SK-N-SH (cell line): ENCODE measurements at regions not wholly inside any gene's neighbourhood (a gene's known extent, or its start where the extent isn't known, plus 50 kb on each side); places are given as distances from the start of the nearest gene placed in this dataset.

Experiments used
- CTCF ChIA-PET: fragments of 300-600, 350-600 bp; formaldehyde crosslinking; extraction: SDS; loops from one replicate; lab custom pipeline; 2021; lab: Yijun Ruan, JAX
- POLR2A ChIA-PET: fragments of 350-600 bp; sonication (Branson Sonifier 250); formaldehyde crosslinking; extraction: SDS; loops from one replicate; lab custom pipeline; 2020; ENCODE audit warnings: antibody characterized with exemption, inconsistent platforms; lab: Yijun Ruan, JAX
- DNase-seq: peaks from one replicate; pipeline ENCODE4 v3.0.0; 2012
- H2AFZ ChIP-seq: fragments of 200-600 bp; sonication (generic); 2 replicates; pipeline ENCODE4 v1.8.1; 2016; ENCODE audit warnings: antibody characterized with exemption, mild to moderate bottlenecking, low read depth
- H3F3A ChIP-seq: fragments of 200-600 bp; sonication (generic); replicated peaks from 2 replicates; pipeline ENCODE3; 2016; ENCODE audit warnings: antibody characterized with exemption, mild to moderate bottlenecking; ENCODE audit not compliant: insufficient read depth
- H3K27ac ChIP-seq, 2 experiments: fragments of 200-500 bp in 1 of 2; fragments of 200-600 bp in 1 of 2; sonication (Bioruptor generic) in 1 of 2; sonication (generic), shearing (Covaris generic) in 1 of 2; 2 replicates each; pipeline versions ENCODE4 v1.5.1 to v1.6.1; 2014 to 2016; ENCODE audit warnings: low read depth in 2 of 2, inconsistent platforms in 1 of 2, low read length in 1 of 2, mild to moderate bottlenecking in 1 of 2, mixed read lengths in 1 of 2
- H3K27me3 ChIP-seq: fragments of 200-600 bp; sonication (generic), shearing (Covaris generic); 2 replicates; pipeline ENCODE4 v1.6.1; 2016; ENCODE audit warnings: mixed run types; ENCODE audit not compliant: insufficient read depth
- H3K36me3 ChIP-seq, 2 experiments: fragments of 200-500 bp in 1 of 2; fragments of 200-600 bp in 1 of 2; sonication (Bioruptor generic) in 1 of 2; sonication (generic) in 1 of 2; replicated peaks in 1 of 2; 2 replicates each; pipeline versions ENCODE3 to v1.5.1; 2014 to 2016; ENCODE audit warnings: low read length in 1 of 2, mild to moderate bottlenecking in 1 of 2; ENCODE audit not compliant: insufficient read depth in 2 of 2, control insufficient read depth in 1 of 2
- H3K4me1 ChIP-seq, 2 experiments: fragments of 200-500 bp in 1 of 2; fragments of 200-600 bp in 1 of 2; sonication (Bioruptor generic) in 1 of 2; sonication (generic), shearing (Covaris generic) in 1 of 2; 2 replicates each; pipeline versions ENCODE4 v1.5.1 to v1.6.1; 2014 to 2016; ENCODE audit warnings: low read depth in 1 of 2, low read length in 1 of 2, mixed run types in 1 of 2; ENCODE audit not compliant: insufficient read depth in 2 of 2, control insufficient read depth in 1 of 2
- H3K4me2 ChIP-seq: fragments of 200-600 bp; sonication (generic), shearing (Covaris generic); 2 replicates; pipeline ENCODE4 v1.6.1; 2017; ENCODE audit warnings: mixed run types
- H3K4me3 ChIP-seq, 2 experiments: fragments of 200-500 bp in 1 of 2; fragments of 200-600 bp in 1 of 2; sonication (Bioruptor generic) in 1 of 2; sonication (generic), shearing (Covaris generic) in 1 of 2; 2 replicates each; pipeline versions ENCODE4 v1.5.1 to v1.8.1; 2014 to 2016; ENCODE audit warnings: low read depth in 2 of 2, inconsistent platforms in 1 of 2, low read length in 1 of 2, mild to moderate bottlenecking in 1 of 2, mixed read lengths in 1 of 2, moderate library complexity in 1 of 2
- H3K79me2 ChIP-seq: fragments of 200-600 bp; sonication (generic); 2 replicates; pipeline ENCODE4 v1.8.1; 2017; ENCODE audit warnings: mild to moderate bottlenecking; ENCODE audit not compliant: insufficient read depth
- H3K9ac ChIP-seq: fragments of 200-600 bp; sonication (generic); 2 replicates; pipeline ENCODE4 v1.6.1; 2017; ENCODE audit warnings: mixed run types
- H3K9me2 ChIP-seq: fragments of 200-600 bp; sonication (generic); 2 replicates; pipeline ENCODE4 v1.6.1; 2017; ENCODE audit warnings: mixed run types
- H3K9me3 ChIP-seq: fragments of 200-600 bp; sonication (generic); 2 replicates; pipeline ENCODE4 v1.6.1; 2017; ENCODE audit warnings: mixed run types, mild to moderate bottlenecking, moderate library complexity
- H4K20me1 ChIP-seq: fragments of 200-600 bp; sonication (generic); 2 replicates; pipeline ENCODE4 v1.6.1; 2017; ENCODE audit warnings: mild to moderate bottlenecking, mixed run types; ENCODE audit not compliant: insufficient read depth
- CHD2 ChIP-seq: fragments of 150-350 bp; IDR thresholded peaks from 2 replicates; pipeline ENCODE4 v1.6.1; 2018; ENCODE audit warnings: low read length; ENCODE audit not compliant: partially characterized antibody
- CTCF ChIP-seq: fragments of 200-600 bp; sonication (generic); IDR thresholded peaks from 2 replicates; pipeline ENCODE4 v1.6.1; 2017; ENCODE audit warnings: antibody characterized with exemption, mild to moderate bottlenecking, moderate library complexity
- EP300 ChIP-seq, 2 experiments: IDR thresholded peaks; 2 replicates each; pipeline versions ENCODE4 v1.4.0 to v1.6.1; 2012; ENCODE audit warnings: borderline replicate concordance in 1 of 2, low read depth in 1 of 2, low read length in 1 of 2
- EZH2phosphoT487 ChIP-seq: fragments of 200-600 bp; sonication (generic); IDR thresholded peaks from 2 replicates; pipeline ENCODE4 v1.6.1; 2017; ENCODE audit warnings: low read depth, mixed run types, mild to moderate bottlenecking, antibody characterized with exemption, moderate library complexity, borderline replicate concordance
- FOXJ3 ChIP-seq: sonication (generic); formaldehyde crosslinking; IDR thresholded peaks from 2 replicates; pipeline ENCODE4 v1.5.1; 2020; ENCODE audit warnings: mild to moderate bottlenecking, missing genetic modification reagents
- FOXM1 ChIP-seq: IDR thresholded peaks from 2 replicates; pipeline ENCODE4 v1.4.0; 2012; ENCODE audit warnings: low read depth, mild to moderate bottlenecking
- GATA2 ChIP-seq: sonication (generic); formaldehyde crosslinking; IDR thresholded peaks from 2 replicates; pipeline ENCODE4 v1.5.0; 2020; ENCODE audit warnings: mild to moderate bottlenecking, missing genetic modification reagents
- IRF3 ChIP-seq: fragments of 150-350 bp; IDR thresholded peaks from 2 replicates; pipeline ENCODE4 v1.6.1; 2016; ENCODE audit warnings: mild to moderate bottlenecking, low read depth, low read length
- JUND ChIP-seq: IDR thresholded peaks from 2 replicates; pipeline ENCODE4 v1.4.0; 2012
- MEF2A ChIP-seq: IDR thresholded peaks from 2 replicates; pipeline ENCODE4 v1.4.0; 2012; ENCODE audit warnings: low read depth, borderline replicate concordance
- NFIC ChIP-seq: IDR thresholded peaks from 2 replicates; pipeline ENCODE4 v1.4.0; 2012; ENCODE audit warnings: borderline replicate concordance
- NRF1 ChIP-seq: IDR thresholded peaks from 2 replicates; pipeline ENCODE4 v1.6.1; 2012; ENCODE audit warnings: low read depth, mild to moderate bottlenecking, low read length
- POLR2AphosphoS5 ChIP-seq: IDR thresholded peaks from 2 replicates; pipeline ENCODE4 v1.6.1; 2012; ENCODE audit warnings: low read depth, low read length
- RAD21 ChIP-seq: IDR thresholded peaks from 2 replicates; pipeline ENCODE4 v1.6.1; 2012; ENCODE audit warnings: mild to moderate bottlenecking, low read length
- RCOR1 ChIP-seq: fragments of 150-350 bp; IDR thresholded peaks from 2 replicates; pipeline ENCODE4 v1.6.1; 2017; ENCODE audit warnings: antibody characterized with exemption, low read length
- RXRA ChIP-seq: IDR thresholded peaks from 2 replicates; pipeline ENCODE4 v1.4.0; 2012; ENCODE audit warnings: low read depth, mild to moderate bottlenecking, borderline replicate concordance
- SIN3A ChIP-seq: IDR thresholded peaks from 2 replicates; pipeline ENCODE4 v1.6.1; 2012; ENCODE audit warnings: low read depth, mild to moderate bottlenecking, low read length, moderate library complexity, borderline replicate concordance
- TAF1 ChIP-seq: IDR thresholded peaks from 2 replicates; pipeline ENCODE4 v1.6.1; 2012; ENCODE audit warnings: low read depth, mild to moderate bottlenecking, low read length, moderate library complexity, borderline replicate concordance
- TCF12 ChIP-seq: IDR thresholded peaks from 2 replicates; pipeline ENCODE4 v1.4.0; 2012
- TEAD4 ChIP-seq: IDR thresholded peaks from 2 replicates; pipeline ENCODE4 v1.4.0; 2012; ENCODE audit warnings: mild to moderate bottlenecking, borderline replicate concordance; ENCODE audit not compliant: insufficient read depth
- USF1 ChIP-seq: IDR thresholded peaks from 2 replicates; pipeline ENCODE4 v1.4.0; 2012; ENCODE audit warnings: low read depth, borderline replicate concordance
- YY1 ChIP-seq: IDR thresholded peaks from 2 replicates; pipeline ENCODE4 v1.4.0; 2012; ENCODE audit warnings: low read depth, mild to moderate bottlenecking
- ZBTB33 ChIP-seq: IDR thresholded peaks from 2 replicates; pipeline ENCODE4 v1.4.0; 2012; ENCODE audit warnings: low read depth, borderline replicate concordance
- WGBS: methylation state at CpG from one replicate; pipeline ENCODE4 v1.1.6; 2017; ENCODE audit warnings: low lambda C conversion rate; 5-methylcytosine and 5-hydroxymethylcytosine counted together

- H3K4me1 ChIP-seq: peaks cover 0 to 19% of the 10 kb centered on the region in 2 experiments; a peak in 2 of 4 replicates
- no peaks in the 10 kb centered on the region for H4K20me1 ChIP-seq
- WGBS: 5% methylated on average over 3 of the region's 3 CpGs
- TF ChIP-seq NRF1 (no peak), USF1 (no peak), EZH2phosphoT487 (no peak), CHD2 (peak; percentile 39), JUND (no peak), NFIC (peak; percentile 33; the same call in 1 of the 2 replicates), RCOR1 (peak; percentile 78), TAF1 (no peak), EP300 (IDR thresholded peaks at IDR 0.05; ENCODE audit: borderline replicate concordance in 1 of 2, low read depth in 1 of 2, low read length in 1 of 2) (peak; percentile 33 to 85; a peak in 2 of 4 replicates), POLR2AphosphoS5 (no peak), YY1 (no peak), ZBTB33 (no peak), FOXM1 (no peak), MEF2A (no peak), CTCF (no peak), IRF3 (no peak), RXRA (no peak), RAD21 (peak; percentile 31), SIN3A (no peak), TCF12 (peak; percentile 65), GATA2 (CRISPR knock-in tag) (peak; percentile 72), TEAD4 (peak; percentile 76), FOXJ3 (CRISPR knock-in tag) (peak; percentile 71)
- H3K36me3 ChIP-seq: no peaks in the 10 kb centered on the region
- DNase-seq: peak; percentile 69
- H3F3A ChIP-seq: no peaks in the 10 kb centered on the region
- no peaks in the 10 kb centered on the region for H3K9me2 ChIP-seq
- H3K9me3 ChIP-seq: no peaks in the 10 kb centered on the region
- H3K27ac ChIP-seq: peak overlapping the region in 1 of 2 experiments; percentile 93; a peak in 3 of 4 replicates
- ChIA-PET CTCF (no interaction called here), POLR2A (no interaction called here)
- no peak overlapping the region for H3K9ac ChIP-seq
- H2AFZ ChIP-seq: no peak overlapping the region
- H3K27me3 ChIP-seq: no peaks in the 10 kb centered on the region
- no peaks in the 10 kb centered on the region for H3K79me2 ChIP-seq
- no peak overlapping the region for H3K4me2 ChIP-seq
- no peak overlapping the region for H3K4me3 ChIP-seq
These were observed 630.8 kb downstream of the ANKRD7 start for GRCh38 chr7:118855290-118855689.
